ENCODE measurements at regions not wholly inside any gene's neighbourhood (a gene's known extent, or its start where the extent isn't known, plus 50 kb on each side); places are given as distances from the start of the nearest gene placed in this dataset.

DNA sequence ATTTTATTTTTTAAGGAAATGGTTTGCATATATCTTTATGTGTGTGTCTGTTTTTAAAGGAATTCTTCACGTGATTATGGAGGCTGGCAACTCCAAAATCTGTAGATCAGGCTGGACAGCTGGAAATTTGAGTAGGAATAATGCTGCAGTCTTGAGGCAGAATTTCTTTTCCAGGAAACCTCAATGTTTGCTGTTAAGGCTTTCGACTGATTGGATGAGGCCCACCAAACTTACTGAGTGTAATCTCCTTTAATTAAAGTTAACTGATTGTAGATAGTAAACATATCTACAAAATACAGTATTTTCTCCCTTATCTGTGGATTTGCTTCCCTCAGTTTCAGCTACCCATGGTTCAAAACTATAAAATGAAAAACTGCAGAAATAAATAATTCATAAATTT lies 883.1 kb downstream of the TTLL7 start:
- TF ChIP-seq EP300 (IDR thresholded peaks at IDR 0.05; ENCODE audit: borderline replicate concordance) (no peak), RAD21 (IDR thresholded peaks at IDR 0.05; ENCODE audit: low read depth) (no peak), TEAD4 (IDR thresholded peaks at IDR 0.05) (no peak), CEBPB (IDR thresholded peaks at IDR 0.05) (no peak), TCF12 (IDR thresholded peaks at IDR 0.05; ENCODE audit: low read depth) (no peak)
- TF ChIP-seq, protein P1, sequence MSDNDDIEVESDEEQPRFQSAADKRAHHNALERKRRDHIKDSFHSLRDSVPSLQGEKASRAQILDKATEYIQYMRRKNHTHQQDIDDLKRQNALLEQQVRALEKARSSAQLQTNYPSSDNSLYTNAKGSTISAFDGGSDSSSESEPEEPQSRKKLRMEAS (IDR thresholded peaks at IDR 0.05): no peak
- TF ChIP-seq, protein P2, sequence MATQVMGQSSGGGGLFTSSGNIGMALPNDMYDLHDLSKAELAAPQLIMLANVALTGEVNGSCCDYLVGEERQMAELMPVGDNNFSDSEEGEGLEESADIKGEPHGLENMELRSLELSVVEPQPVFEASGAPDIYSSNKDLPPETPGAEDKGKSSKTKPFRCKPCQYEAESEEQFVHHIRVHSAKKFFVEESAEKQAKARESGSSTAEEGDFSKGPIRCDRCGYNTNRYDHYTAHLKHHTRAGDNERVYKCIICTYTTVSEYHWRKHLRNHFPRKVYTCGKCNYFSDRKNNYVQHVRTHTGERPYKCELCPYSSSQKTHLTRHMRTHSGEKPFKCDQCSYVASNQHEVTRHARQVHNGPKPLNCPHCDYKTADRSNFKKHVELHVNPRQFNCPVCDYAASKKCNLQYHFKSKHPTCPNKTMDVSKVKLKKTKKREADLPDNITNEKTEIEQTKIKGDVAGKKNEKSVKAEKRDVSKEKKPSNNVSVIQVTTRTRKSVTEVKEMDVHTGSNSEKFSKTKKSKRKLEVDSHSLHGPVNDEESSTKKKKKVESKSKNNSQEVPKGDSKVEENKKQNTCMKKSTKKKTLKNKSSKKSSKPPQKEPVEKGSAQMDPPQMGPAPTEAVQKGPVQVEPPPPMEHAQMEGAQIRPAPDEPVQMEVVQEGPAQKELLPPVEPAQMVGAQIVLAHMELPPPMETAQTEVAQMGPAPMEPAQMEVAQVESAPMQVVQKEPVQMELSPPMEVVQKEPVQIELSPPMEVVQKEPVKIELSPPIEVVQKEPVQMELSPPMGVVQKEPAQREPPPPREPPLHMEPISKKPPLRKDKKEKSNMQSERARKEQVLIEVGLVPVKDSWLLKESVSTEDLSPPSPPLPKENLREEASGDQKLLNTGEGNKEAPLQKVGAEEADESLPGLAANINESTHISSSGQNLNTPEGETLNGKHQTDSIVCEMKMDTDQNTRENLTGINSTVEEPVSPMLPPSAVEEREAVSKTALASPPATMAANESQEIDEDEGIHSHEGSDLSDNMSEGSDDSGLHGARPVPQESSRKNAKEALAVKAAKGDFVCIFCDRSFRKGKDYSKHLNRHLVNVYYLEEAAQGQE (IDR thresholded peaks at IDR 0.05; ENCODE audit: low read depth): no peak

Measured in Ishikawa (cell line).